ENCODE measurements at regions not wholly inside any gene's neighbourhood (a gene's known extent, or its start where the extent isn't known, plus 50 kb on each side); places are given as distances from the start of the nearest gene placed in this dataset.

DNA sequence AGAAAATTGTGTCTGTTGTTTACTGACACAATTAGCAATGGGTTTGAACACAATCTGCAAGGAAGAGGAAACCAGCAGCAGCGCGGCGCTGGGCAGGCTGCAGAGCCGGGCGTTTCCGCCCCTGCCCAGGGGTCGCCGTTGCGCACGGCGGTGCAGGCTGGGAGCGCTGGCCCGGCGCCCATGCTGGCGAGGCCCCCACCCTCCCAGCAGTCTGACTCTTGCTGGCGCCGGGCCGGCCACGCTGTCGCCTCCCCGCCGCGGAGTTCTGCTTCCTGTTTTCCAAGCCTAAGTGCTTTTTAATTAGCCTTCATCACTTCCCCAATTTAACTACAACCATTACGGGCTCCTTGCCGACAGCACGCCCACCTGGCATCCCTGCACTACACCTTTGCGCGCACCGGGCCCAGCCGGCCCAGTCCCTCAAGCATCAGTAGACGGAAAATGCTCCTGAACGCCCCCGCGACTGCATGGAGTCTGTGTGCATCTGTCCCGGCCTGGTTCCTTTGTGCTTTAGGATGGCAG is 212.1 kb downstream of the GXYLT1 start:
- H3K36me3 Mint-ChIP-seq: no peaks in the 10 kb centered on the region
- H3K9me3 Mint-ChIP-seq (ENCODE audit: low read depth): no peaks in the 10 kb centered on the region
- peaks cover 18% of the 10 kb centered on the region for H3K4me1 Mint-ChIP-seq (ENCODE audit: low read depth)
- H3K27me3 Mint-ChIP-seq: peaks cover 29% of the 10 kb centered on the region
- no peak overlapping the region for H3K27ac Mint-ChIP-seq
- H3K4me3 Mint-ChIP-seq: peak overlapping the region; percentile 80

DNA sequence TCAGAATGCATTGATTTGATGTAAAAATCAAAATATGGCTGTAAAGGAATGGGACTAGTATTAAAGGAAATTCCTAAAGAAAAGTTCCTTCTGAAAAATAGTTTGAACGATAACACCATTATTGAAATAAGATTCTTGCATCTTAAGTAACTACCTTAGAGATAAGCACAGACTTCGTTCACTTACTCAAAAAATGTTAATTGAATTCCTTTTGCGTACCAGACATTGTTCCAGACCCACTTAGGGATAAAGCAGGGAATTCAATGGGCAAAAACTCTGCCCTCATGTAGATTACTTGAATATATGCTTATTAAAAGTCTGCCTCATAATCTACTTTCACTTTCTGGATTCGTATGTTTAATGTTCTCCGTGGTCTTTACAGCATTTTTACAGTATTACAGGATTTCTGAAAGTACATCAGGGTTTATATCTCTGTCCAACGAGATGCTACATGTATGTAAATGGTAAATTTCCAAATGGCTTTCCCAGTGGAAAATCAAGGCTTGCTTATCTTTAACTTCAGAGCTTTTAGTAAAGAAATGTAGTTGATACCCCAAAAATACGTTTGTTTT is 213.7 kb downstream of the GXYLT1 start:
- peaks cover 18% of the 10 kb centered on the region for H3K4me1 Mint-ChIP-seq (ENCODE audit: low read depth)
- H3K27me3 Mint-ChIP-seq: peaks cover 23% of the 10 kb centered on the region
- no peaks in the 10 kb centered on the region for H3K9me3 Mint-ChIP-seq (ENCODE audit: low read depth)
- peak overlapping the region; percentile 72 for H3K4me3 Mint-ChIP-seq
- no peak overlapping the region for H3K27ac Mint-ChIP-seq
- no peaks in the 10 kb centered on the region for H3K36me3 Mint-ChIP-seq

DNA sequence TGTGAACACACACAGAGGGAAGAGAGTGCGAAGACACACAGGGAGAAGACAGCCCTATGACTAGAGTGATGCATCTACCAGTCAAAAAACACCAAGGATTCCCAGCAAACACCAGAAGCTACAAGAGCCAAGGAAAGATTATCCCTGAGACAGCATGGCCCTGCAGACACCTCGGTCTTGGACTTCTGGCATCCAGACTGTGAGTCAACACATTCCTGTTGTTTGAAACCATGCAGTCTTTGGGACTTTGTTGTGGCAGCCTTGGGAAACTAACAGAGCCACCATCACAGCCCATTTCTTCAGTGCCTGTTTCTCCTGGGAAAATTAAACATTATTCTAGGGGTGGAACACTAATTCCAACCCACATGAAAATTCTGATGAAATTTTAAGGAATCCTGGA is 220.6 kb downstream of the GXYLT1 start:
- Mint-ChIP-seq H3K27me3 (peaks cover 2% of the 10 kb centered on the region), H3K4me1 (ENCODE audit: low read depth) (no peaks in the 10 kb centered on the region), H3K4me3 (no peak overlapping the region), H3K27ac (no peak overlapping the region), H3K9me3 (ENCODE audit: low read depth) (no peaks in the 10 kb centered on the region), H3K36me3 (no peaks in the 10 kb centered on the region)

DNA sequence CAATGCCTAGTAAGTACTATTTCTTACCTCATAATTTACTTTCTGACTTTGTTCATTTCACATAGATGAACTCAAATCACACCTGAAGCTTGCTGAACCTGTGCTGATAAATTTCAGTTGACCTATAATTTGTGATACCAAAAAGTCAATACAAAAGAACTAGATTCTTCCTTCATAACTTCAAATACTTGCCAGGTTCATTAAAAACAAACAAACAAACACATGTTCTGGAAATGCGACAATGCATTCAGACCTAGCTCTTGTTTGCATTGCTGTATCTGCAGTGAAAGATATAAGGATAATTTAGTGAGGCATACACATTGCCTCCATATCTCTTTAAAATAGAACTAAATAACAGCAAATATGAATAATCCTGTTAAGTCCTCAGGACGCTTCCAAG is 221.3 kb downstream of the GXYLT1 start:
- Mint-ChIP-seq H3K27ac (no peak overlapping the region), H3K9me3 (ENCODE audit: low read depth) (no peaks in the 10 kb centered on the region), H3K4me1 (ENCODE audit: low read depth) (no peaks in the 10 kb centered on the region), H3K36me3 (no peaks in the 10 kb centered on the region), H3K27me3 (peaks cover 2% of the 10 kb centered on the region), H3K4me3 (no peak overlapping the region)

DNA sequence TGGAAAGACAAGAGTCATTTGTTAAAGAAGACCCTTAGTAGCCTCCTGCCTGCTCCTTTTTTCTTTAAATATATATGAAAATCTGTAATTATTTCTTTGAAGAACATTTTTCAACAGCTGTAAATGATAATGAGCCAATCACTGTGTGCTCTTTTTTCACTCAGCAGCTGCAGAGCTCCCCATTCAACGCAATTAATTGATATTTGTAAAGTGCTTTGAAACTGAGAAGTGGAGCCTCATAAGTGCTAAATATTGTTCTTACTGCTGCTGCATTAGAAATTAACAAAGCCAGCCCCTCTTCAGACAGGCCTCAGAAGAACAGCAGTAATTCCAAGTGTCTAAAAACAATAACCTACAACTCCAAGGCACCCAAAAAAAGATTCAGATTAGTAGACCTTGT is 224.3 kb downstream of the GXYLT1 start:
- Mint-ChIP-seq H3K27ac (no peak overlapping the region), H3K36me3 (no peaks in the 10 kb centered on the region), H3K9me3 (ENCODE audit: low read depth) (no peaks in the 10 kb centered on the region), H3K4me3 (no peak overlapping the region), H3K27me3 (peaks cover 2% of the 10 kb centered on the region), H3K4me1 (ENCODE audit: low read depth) (no peaks in the 10 kb centered on the region)

DNA sequence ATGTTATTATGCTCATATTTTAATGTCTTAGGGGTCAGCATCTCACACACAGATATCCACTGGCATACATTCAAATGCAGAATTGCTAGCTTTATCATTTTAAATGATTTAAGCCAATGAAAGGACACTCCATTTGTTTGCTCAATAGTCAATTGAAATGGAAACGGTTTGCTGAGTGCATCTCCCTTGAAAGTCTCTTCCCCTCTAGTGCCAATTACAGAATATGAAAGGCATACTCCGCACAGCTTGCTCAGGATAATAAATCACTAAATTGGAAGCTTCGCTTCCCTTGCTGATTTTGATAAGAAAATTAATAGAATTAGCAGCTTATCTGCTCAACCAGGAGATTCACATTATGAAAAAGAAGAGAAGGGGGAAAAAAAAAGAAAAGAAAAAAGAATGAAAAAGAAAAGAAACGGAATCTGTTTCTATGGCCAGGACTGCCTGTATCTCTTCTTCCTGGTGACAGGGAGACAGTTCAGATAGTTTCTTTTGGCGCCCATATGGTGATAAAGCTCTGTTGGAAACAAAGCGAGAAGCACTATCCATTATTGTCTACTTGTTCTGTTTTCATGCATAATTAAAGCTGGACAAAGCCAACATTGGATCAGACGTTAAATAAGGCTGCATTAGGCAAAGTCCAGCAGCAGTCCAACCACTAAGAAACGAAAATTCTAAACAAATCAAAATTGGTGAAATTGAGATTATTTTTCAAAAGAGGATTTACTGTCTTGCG is 225.0 kb downstream of the GXYLT1 start:
- Mint-ChIP-seq H3K4me3 (no peak overlapping the region), H3K4me1 (ENCODE audit: low read depth) (no peaks in the 10 kb centered on the region), H3K27ac (no peak overlapping the region), H3K36me3 (no peaks in the 10 kb centered on the region), H3K27me3 (peaks cover 3% of the 10 kb centered on the region), H3K9me3 (ENCODE audit: low read depth) (no peaks in the 10 kb centered on the region)

DNA sequence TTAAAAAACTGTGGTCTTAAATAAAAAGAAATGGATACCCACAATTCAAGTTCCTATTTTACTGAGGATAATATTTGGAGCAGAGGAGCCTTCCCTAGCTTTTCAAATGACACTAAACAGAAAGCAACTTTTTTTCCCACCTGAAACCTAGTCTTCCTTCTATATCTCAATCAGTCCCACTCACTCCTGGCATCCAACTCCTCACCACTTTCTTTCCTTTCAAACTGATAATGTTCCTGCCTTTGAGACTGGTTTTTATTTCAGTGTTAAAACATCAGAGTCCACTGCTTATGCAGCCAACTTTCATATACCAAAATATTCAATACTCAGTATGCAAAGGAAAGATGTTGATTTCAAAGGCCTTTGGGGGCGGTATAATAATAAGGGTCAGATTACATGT is 225.6 kb downstream of the GXYLT1 start:
- Mint-ChIP-seq H3K36me3 (no peaks in the 10 kb centered on the region), H3K27me3 (peaks cover 5% of the 10 kb centered on the region), H3K4me1 (ENCODE audit: low read depth) (no peaks in the 10 kb centered on the region), H3K4me3 (no peak overlapping the region), H3K9me3 (ENCODE audit: low read depth) (no peaks in the 10 kb centered on the region), H3K27ac (no peak overlapping the region)

DNA sequence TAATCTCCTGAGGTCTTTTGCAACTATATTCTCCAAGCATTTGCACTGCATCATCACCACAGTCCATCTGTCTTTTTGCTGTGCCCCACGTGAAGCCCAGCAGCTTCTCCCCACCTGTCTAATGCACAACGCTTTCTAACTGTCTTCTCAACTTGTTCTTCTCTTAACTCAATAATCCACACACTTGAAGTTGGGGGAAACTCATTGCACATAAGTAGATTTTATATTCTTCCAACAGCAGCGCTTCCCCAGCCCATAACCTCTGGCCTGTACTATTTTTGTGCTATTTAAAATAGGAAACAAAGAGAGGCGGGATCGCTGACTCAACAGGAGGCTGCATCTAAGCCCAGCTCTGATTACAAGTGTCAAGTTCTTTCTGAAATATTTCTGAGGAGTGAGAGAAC is 226.7 kb downstream of the GXYLT1 start:
- Mint-ChIP-seq H3K27me3 (peaks cover 5% of the 10 kb centered on the region), H3K36me3 (no peaks in the 10 kb centered on the region), H3K9me3 (ENCODE audit: low read depth) (no peaks in the 10 kb centered on the region), H3K27ac (no peak overlapping the region), H3K4me3 (no peak overlapping the region), H3K4me1 (ENCODE audit: low read depth) (no peaks in the 10 kb centered on the region)

DNA sequence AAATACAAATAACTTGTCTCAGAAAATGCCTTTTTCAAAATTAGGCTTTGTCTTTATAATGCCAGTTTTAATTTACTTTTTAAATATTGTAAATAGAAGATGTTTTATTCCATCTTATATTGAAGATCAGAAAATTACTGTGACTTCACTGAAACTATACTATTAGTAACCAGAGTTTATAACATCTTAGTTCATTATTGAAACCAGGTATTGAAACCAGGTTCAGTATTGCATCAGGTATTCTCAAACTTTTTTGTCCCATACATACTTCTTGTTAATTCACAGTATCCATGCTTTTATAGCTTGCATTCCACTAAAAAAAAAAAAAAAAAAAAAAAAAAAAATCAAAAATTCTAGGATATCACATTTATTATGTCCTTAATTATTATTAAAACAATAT is 227.5 kb downstream of the GXYLT1 start:
- Mint-ChIP-seq H3K9me3 (ENCODE audit: low read depth) (no peaks in the 10 kb centered on the region), H3K36me3 (no peaks in the 10 kb centered on the region), H3K4me3 (no peak overlapping the region), H3K27ac (no peak overlapping the region), H3K27me3 (peaks cover 5% of the 10 kb centered on the region), H3K4me1 (ENCODE audit: low read depth) (no peaks in the 10 kb centered on the region)

DNA sequence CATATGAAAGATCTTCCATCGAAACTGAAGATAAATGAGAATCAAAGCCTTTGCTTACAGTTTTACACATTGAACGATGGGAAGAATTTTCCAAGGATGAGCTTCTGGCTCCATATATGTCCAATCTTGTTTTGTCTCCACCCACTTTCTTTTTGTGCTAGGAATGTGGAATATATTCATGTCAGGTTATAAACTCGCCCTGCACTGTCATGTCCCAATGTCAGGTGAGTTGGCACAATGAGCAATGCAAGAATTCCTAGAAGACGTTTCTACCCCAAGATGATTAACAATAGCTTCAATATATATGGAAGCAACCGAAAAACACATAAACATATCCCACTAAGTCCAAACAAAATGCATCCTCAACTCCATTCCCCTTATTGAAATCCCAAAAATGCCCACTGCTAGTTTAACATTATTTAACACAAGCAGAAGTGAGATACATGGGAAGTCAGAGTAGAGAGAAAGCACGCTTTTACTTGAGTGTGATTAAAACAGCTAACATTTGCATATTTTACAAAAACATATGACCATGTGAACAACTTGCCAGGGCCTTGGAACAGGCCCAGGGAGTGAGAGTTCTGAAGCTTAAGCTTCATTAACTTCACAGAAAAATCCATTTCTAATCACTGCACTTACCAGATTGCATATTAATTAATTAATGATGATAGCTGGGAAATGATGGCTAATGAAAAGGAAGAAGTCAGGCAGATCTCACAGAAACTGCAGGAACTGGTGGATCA is 233.9 kb downstream of the GXYLT1 start:
- no peak overlapping the region for H3K27ac Mint-ChIP-seq
- peaks cover 3% of the 10 kb centered on the region for H3K27me3 Mint-ChIP-seq
- no peak overlapping the region for H3K4me3 Mint-ChIP-seq
- no peaks in the 10 kb centered on the region for H3K4me1 Mint-ChIP-seq (ENCODE audit: low read depth)
- no peaks in the 10 kb centered on the region for H3K9me3 Mint-ChIP-seq (ENCODE audit: low read depth)
- no peaks in the 10 kb centered on the region for H3K36me3 Mint-ChIP-seq

DNA sequence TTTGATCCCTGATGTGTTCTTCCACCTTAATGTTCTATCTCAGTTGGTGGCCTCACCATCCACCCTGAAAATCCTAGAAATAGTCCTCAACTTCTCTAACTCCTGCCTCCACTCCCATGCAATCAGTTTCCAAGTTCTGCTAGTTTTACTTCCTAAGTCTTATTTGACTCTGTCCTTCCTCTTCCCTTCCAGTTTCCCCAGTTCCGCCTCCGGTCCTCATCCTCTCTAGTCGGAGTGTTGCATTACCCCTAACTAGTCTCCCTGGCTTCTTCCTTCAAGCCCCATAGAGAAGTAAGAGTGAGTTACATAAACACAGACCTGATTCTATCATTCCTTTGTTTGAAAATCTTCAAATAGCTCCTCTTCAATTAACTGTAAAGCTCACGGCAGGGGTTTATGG is 236.5 kb downstream of the GXYLT1 start:
- Mint-ChIP-seq H3K4me3 (no peak overlapping the region), H3K4me1 (ENCODE audit: low read depth) (no peaks in the 10 kb centered on the region), H3K9me3 (ENCODE audit: low read depth) (no peaks in the 10 kb centered on the region), H3K27me3 (no peaks in the 10 kb centered on the region), H3K36me3 (no peaks in the 10 kb centered on the region), H3K27ac (no peak overlapping the region)

DNA sequence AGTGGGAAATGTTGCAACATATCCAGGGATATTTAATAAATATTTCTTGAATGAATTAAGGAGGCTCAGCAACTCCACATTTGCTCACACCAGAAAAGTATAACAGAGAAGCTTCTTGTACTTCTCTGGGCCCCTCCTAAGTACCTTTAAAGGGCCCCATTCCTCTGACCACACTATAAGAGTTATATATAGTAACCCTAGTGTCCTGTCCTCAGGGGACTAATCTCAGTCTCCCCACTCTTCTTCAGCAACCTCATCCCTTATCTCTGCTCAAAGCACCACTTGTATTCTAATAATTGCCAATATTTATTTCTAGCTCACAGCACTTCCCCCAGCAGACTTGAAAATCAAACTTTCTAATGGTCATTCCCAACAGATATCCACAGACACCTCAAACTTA is 237.1 kb downstream of the GXYLT1 start:
- Mint-ChIP-seq H3K9me3 (ENCODE audit: low read depth) (no peaks in the 10 kb centered on the region), H3K4me3 (no peak overlapping the region), H3K36me3 (no peaks in the 10 kb centered on the region), H3K27me3 (no peaks in the 10 kb centered on the region), H3K4me1 (ENCODE audit: low read depth) (no peaks in the 10 kb centered on the region), H3K27ac (no peak overlapping the region)

DNA sequence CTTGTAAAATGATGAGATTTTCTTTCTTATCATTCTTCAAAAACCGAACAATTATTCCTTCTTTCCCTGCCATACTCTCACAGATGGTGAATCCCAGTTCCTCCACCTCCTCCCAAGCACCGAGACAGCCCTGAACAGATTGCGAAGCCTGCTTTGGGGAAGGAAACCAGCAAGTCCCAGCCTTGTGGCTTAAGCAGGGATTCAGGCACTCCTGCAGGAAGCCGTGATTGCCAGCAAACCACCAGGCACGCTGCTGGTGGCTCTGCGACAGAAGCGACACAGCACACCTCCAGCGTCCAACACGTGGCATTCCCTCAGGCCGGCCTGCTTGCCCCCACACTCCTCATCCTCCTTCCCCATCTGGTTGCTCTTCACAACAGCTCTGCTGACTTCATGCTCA is 237.7 kb downstream of the GXYLT1 start:
- Mint-ChIP-seq H3K27me3 (no peaks in the 10 kb centered on the region), H3K36me3 (no peaks in the 10 kb centered on the region), H3K4me3 (no peak overlapping the region), H3K27ac (no peak overlapping the region), H3K9me3 (ENCODE audit: low read depth) (no peaks in the 10 kb centered on the region), H3K4me1 (ENCODE audit: low read depth) (no peaks in the 10 kb centered on the region)

DNA sequence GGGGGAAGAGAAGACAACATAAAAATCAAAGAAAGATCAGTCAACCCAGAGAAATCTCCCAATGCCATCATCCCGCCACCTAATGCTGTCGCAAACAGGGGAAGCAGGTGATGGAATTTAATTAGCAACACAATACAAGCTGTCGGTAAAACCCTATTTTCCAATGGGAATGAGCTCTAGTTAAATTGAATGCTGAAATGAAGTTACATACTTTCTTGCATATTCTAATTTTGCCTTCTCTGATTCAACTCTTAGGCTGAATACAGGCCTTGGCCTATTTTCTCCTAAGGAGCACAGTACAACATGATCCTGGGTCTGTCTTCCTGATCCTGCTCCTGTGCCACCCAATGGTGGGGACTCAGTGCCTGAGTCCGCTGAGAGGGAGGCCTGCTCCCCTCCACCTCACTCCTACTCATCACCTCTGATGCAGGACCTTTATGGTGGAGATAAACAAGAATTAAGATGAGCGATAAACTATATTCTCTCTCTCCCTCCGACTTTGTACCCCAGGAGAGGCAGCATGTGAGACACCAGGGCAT is 238.8 kb downstream of the GXYLT1 start:
- Mint-ChIP-seq H3K27me3 (no peaks in the 10 kb centered on the region), H3K4me1 (ENCODE audit: low read depth) (no peaks in the 10 kb centered on the region), H3K9me3 (ENCODE audit: low read depth) (no peaks in the 10 kb centered on the region), H3K36me3 (no peaks in the 10 kb centered on the region), H3K27ac (no peak overlapping the region), H3K4me3 (no peak overlapping the region)

DNA sequence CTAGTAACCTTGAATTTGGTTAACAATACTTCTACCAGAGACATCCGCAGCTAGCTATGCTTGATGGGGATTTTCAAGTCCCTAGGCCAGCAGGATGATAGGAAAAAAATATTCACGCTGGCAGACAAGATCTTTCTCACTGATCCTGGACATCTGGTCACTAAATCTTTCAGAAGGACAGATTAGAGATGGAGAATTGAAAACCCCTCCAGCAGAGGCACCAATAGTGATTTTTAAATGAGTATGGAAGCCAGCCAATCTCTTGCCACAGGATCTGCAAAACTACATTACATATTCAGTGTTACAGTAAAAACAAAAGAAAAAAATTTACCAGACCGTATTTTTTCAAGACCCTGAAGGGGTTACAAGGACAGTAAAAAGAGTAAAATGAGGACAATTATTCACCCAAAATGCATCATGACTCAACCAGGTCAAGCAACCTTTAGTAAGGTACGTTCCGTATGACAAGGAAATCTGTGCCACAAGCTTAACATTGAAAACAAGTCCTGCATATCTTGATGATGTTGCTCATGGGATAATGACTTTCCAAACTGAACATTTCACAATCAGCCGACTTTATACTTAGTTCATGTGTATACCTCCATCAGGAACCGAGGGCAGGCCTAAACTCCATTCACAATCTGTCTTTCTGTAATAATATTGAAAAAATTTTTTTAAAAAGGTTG is 239.5 kb downstream of the GXYLT1 start:
- Mint-ChIP-seq H3K4me1 (ENCODE audit: low read depth) (no peaks in the 10 kb centered on the region), H3K9me3 (ENCODE audit: low read depth) (no peaks in the 10 kb centered on the region), H3K4me3 (no peak overlapping the region)

More for the DNA sequence above, 239.5 kb downstream of the GXYLT1 start:
- Mint-ChIP-seq H3K27ac (no peak overlapping the region), H3K36me3 (no peaks in the 10 kb centered on the region), H3K27me3 (no peaks in the 10 kb centered on the region)
